ENCODE measurements at regions not wholly inside any gene's neighbourhood (a gene's known extent, or its start where the extent isn't known, plus 50 kb on each side); places are given as distances from the start of the nearest gene placed in this dataset.

DNA sequence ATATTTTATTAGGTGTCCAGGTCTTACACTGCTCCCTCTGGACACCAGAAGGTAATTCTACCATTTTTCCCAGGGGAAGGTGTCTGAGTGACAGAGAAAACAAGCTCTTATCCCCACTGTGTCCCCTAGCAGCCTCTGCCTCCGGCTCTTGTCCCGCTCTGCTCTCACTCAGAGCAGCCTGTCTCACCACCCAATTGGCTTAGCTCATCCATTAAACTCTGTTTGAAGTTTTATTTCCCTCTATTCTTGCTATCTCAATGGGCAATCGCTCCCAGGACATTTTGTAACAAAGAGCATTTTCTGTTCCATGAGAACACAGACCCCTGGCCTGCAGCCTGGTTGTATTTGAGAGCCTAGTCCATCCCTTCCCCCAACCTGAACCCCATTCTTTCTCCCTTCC lies 90.6 kb upstream of the LDAH start:
- TF ChIP-seq NFIC (IDR thresholded peaks at IDR 0.05): no peak
- TF ChIP-seq, protein P1, sequence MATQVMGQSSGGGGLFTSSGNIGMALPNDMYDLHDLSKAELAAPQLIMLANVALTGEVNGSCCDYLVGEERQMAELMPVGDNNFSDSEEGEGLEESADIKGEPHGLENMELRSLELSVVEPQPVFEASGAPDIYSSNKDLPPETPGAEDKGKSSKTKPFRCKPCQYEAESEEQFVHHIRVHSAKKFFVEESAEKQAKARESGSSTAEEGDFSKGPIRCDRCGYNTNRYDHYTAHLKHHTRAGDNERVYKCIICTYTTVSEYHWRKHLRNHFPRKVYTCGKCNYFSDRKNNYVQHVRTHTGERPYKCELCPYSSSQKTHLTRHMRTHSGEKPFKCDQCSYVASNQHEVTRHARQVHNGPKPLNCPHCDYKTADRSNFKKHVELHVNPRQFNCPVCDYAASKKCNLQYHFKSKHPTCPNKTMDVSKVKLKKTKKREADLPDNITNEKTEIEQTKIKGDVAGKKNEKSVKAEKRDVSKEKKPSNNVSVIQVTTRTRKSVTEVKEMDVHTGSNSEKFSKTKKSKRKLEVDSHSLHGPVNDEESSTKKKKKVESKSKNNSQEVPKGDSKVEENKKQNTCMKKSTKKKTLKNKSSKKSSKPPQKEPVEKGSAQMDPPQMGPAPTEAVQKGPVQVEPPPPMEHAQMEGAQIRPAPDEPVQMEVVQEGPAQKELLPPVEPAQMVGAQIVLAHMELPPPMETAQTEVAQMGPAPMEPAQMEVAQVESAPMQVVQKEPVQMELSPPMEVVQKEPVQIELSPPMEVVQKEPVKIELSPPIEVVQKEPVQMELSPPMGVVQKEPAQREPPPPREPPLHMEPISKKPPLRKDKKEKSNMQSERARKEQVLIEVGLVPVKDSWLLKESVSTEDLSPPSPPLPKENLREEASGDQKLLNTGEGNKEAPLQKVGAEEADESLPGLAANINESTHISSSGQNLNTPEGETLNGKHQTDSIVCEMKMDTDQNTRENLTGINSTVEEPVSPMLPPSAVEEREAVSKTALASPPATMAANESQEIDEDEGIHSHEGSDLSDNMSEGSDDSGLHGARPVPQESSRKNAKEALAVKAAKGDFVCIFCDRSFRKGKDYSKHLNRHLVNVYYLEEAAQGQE (IDR thresholded peaks at IDR 0.05; ENCODE audit: low read depth): no peak
- TF ChIP-seq EP300 (IDR thresholded peaks at IDR 0.05; ENCODE audit: borderline replicate concordance): no peak
- no peak for TF ChIP-seq ZBTB7A (IDR thresholded peaks at IDR 0.05; ENCODE audit: low read depth)
- TF ChIP-seq FOXM1 (IDR thresholded peaks at IDR 0.05; ENCODE audit: borderline replicate concordance, low read depth): no peak
- no peak for TF ChIP-seq CEBPB (IDR thresholded peaks at IDR 0.05)
- no peak for TF ChIP-seq TAF1 (IDR thresholded peaks at IDR 0.05; ENCODE audit: low read depth)
- TF ChIP-seq, protein P2, sequence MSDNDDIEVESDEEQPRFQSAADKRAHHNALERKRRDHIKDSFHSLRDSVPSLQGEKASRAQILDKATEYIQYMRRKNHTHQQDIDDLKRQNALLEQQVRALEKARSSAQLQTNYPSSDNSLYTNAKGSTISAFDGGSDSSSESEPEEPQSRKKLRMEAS (IDR thresholded peaks at IDR 0.05): no peak
- no peak for TF ChIP-seq RAD21 (IDR thresholded peaks at IDR 0.05; ENCODE audit: low read depth)
- TF ChIP-seq YY1 (IDR thresholded peaks at IDR 0.05; ENCODE audit: low read depth): no peak
- no peak for TF ChIP-seq CREB1 (IDR thresholded peaks at IDR 0.05; ENCODE audit: low read depth)
